Neutrophil (primary cell): ENCODE measurements at regions not wholly inside any gene's neighbourhood (a gene's known extent, or its start where the extent isn't known, plus 50 kb on each side); places are given as distances from the start of the nearest gene placed in this dataset.

Experiments
- H3K27ac ChIP-seq: fragments of 200-600 bp; sonication (generic); 2 replicates; pipeline ENCODE4 v1.5.1; 2016; ENCODE audit warnings: mild to moderate bottlenecking, moderate library complexity
- H3K27me3 ChIP-seq: fragments of 200-600 bp; sonication (generic); 2 replicates; pipeline ENCODE4 v1.6.0; 2016; ENCODE audit warnings: mild to moderate bottlenecking
- H3K36me3 ChIP-seq: fragments of 200-600 bp; sonication (generic); 2 replicates; pipeline ENCODE4 v1.5.1; 2017
- H3K4me1 ChIP-seq, 2 experiments: fragments of 200-600 bp in 1 of 2; sonication (generic) in 1 of 2; 1 replicate in 1 of 2; 2 replicates in 1 of 2; pipeline versions ENCODE4 v1.5.1 to v1.6.1; 2013 to 2016; ENCODE audit warnings: low read depth in 1 of 2, low read length in 1 of 2, mild to moderate bottlenecking in 1 of 2, moderate library complexity in 1 of 2; ENCODE audit not compliant: control insufficient read depth in 1 of 2, insufficient read depth in 1 of 2
- H3K4me3 ChIP-seq, 2 experiments: fragments of 200-600 bp in 1 of 2; sonication (generic) in 1 of 2; 1 replicate in 1 of 2; 2 replicates in 1 of 2; pipeline ENCODE4 v1.5.1; 2013 to 2016; ENCODE audit warnings: low read depth in 1 of 2, low read length in 1 of 2, mild to moderate bottlenecking in 1 of 2, moderate library complexity in 1 of 2
- H3K9me3 ChIP-seq: fragments of 200-600 bp; sonication (generic); 2 replicates; pipeline ENCODE4 v1.5.1; 2016
- TF ChIP-seq, protein P1 (sequence below): fragments of 200-600 bp; sonication (generic); IDR thresholded peaks from 2 replicates; pipeline ENCODE4 v1.5.1; 2016; ENCODE audit warnings: antibody characterized with exemption

DNA sequence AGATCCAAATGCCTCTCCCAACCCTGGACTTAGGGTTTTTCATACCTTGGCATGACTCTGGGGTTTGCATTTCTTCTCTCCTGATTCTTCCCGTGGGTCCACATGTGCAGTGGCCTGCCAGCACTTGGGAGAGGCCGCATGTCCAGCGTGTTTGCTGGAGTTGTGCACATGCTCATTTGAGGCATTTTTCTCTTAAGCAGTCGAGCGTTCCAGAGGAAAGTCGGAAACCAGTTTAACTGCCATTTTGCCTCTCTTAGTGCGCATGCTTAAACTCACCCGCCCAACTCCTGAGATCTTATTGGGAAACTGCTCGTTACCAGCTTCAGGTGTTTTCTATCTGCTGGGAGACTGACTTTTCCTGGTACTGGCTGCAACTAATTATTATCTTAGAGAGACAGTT is 888.4 kb upstream of the PHF14 start:
- TF ChIP-seq, protein P1, sequence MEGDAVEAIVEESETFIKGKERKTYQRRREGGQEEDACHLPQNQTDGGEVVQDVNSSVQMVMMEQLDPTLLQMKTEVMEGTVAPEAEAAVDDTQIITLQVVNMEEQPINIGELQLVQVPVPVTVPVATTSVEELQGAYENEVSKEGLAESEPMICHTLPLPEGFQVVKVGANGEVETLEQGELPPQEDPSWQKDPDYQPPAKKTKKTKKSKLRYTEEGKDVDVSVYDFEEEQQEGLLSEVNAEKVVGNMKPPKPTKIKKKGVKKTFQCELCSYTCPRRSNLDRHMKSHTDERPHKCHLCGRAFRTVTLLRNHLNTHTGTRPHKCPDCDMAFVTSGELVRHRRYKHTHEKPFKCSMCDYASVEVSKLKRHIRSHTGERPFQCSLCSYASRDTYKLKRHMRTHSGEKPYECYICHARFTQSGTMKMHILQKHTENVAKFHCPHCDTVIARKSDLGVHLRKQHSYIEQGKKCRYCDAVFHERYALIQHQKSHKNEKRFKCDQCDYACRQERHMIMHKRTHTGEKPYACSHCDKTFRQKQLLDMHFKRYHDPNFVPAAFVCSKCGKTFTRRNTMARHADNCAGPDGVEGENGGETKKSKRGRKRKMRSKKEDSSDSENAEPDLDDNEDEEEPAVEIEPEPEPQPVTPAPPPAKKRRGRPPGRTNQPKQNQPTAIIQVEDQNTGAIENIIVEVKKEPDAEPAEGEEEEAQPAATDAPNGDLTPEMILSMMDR, result no peak
- Histone ChIP-seq H3K4me1 (no peaks in the 10 kb centered on the region), H3K27ac (no peak overlapping the region), H3K9me3 (no peaks in the 10 kb centered on the region), H3K36me3 (no peaks in the 10 kb centered on the region), H3K4me3 (no peak overlapping the region), H3K27me3 (no peaks in the 10 kb centered on the region)

DNA sequence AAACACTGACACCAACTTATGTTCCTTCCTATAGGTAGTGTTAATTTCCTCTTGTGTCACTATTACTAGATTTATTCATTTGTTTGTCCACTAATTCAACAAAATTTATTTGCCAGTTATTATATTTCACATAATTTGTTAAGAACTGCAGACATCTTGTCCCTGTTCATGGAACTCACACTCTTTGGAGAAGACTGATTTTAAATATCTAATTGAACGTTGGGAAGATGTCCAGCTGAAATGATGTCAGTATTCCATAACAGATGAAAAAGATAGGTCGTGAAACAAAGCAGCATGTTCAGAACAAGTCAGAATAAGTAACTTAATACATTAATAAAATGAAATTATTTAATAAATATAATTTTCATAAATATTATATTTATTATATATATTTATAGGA is 873.1 kb upstream of the PHF14 start:
- no peaks in the 10 kb centered on the region for H3K9me3 ChIP-seq
- H3K36me3 ChIP-seq, result no peaks in the 10 kb centered on the region
- TF ChIP-seq, protein P1, result no peak
- no peaks in the 10 kb centered on the region for H3K27me3 ChIP-seq
- H3K4me3 ChIP-seq, result no peak overlapping the region
- H3K27ac ChIP-seq, result no peak overlapping the region
- H3K4me1 ChIP-seq, result no peaks in the 10 kb centered on the region

DNA sequence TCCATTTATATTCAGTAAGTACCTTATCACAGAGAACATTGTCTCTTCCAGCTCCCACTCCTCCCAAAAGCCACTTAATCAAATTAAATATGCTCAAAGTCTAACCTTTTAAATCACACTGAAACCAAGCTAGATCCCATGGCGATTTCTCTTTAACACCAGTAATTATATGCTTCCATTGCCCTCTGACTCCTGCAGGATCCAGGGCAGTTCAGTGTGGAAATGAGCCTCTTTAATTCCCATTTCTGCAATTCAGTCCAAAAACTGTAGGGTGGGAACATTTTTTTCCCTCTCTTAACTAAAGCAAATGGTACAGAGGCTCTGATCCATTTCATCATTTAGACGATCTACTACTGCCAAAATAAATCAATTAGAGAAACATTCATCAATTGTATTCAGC is 872.3 kb upstream of the PHF14 start:
- no peaks in the 10 kb centered on the region for H3K27me3 ChIP-seq
- no peaks in the 10 kb centered on the region for H3K9me3 ChIP-seq
- H3K36me3 ChIP-seq, result no peaks in the 10 kb centered on the region
- no peak overlapping the region for H3K4me3 ChIP-seq
- H3K4me1 ChIP-seq, result no peaks in the 10 kb centered on the region
- TF ChIP-seq, protein P1, result no peak
- H3K27ac ChIP-seq, result no peak overlapping the region

DNA sequence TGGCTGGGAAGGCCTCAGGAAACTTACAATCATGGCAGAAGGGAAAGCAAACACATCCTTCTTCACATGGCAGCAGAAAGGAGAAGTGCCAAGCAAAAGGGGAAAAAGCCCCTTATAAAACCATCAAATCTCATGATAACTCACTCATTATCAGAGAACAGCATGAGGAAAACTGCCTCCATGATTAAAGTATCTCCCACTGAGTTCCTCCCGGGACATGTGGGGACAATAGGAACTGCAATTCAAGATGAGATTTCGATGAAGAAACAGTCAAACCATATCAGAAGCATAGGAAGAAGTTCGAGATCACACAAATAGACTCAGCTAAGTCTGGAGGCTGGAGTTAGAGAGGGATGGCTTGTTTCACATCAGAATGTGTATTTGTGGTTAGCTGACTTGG is 869.4 kb upstream of the PHF14 start:
- Histone ChIP-seq H3K27ac (no peak overlapping the region), H3K4me3 (no peak overlapping the region), H3K9me3 (no peaks in the 10 kb centered on the region), H3K36me3 (no peaks in the 10 kb centered on the region), H3K27me3 (no peaks in the 10 kb centered on the region), H3K4me1 (no peaks in the 10 kb centered on the region)
- TF ChIP-seq, protein P1, result no peak

DNA sequence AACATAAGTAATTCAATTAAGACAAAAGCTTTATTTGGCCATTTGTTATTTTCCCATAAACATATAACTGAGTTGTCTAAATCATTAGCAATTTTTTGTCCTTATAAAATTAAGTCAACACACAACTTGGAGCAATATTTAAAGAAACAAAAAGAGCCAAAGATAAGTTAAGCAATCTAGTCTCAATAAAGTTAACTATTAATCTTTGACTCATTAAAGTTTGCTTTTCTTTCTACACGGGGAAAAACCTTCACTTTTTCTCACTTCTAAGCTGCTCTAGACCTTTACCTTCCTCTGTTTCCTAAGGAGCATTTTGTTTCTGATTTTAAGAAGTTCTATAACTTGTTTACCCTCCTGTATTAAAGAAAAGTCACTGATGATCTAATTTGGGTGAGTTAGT is 867.1 kb upstream of the PHF14 start:
- no peaks in the 10 kb centered on the region for H3K4me1 ChIP-seq
- H3K27me3 ChIP-seq, result no peaks in the 10 kb centered on the region
- no peak overlapping the region for H3K27ac ChIP-seq
- no peaks in the 10 kb centered on the region for H3K9me3 ChIP-seq
- H3K4me3 ChIP-seq, result no peak overlapping the region
- H3K36me3 ChIP-seq, result no peaks in the 10 kb centered on the region
- TF ChIP-seq, protein P1, result no peak

DNA sequence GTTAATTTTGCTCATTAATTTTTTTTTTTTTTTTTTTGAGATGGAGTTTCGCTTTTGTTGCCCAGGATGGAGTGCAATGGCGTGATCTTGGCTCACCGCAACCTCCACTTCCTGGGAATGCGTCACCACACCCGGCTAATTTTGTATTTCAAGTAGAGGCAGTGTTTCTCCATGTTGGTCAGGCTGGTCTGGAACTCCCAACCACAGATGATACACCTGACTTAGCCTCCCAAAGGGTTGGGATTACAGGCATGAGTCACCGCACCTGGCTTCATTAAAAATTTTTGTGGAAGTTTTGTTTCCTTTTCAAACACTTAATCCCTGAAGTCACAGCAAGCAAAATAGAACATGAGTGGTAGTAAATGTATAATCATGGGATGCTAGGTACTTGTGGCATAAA is 857.2 kb upstream of the PHF14 start:
- H3K27me3 ChIP-seq, result no peaks in the 10 kb centered on the region
- H3K9me3 ChIP-seq, result no peaks in the 10 kb centered on the region
- H3K36me3 ChIP-seq, result no peaks in the 10 kb centered on the region
- H3K4me1 ChIP-seq, result no peaks in the 10 kb centered on the region
- H3K27ac ChIP-seq, result no peak overlapping the region
- no peak overlapping the region for H3K4me3 ChIP-seq
- TF ChIP-seq, protein P1, result no peak
